GM23248 (cell line): ENCODE measurements at regions not wholly inside any gene's neighbourhood (a gene's known extent, or its start where the extent isn't known, plus 50 kb on each side); places are given as distances from the start of the nearest gene placed in this dataset.

Experiments used
- DNase-seq: peaks from one replicate; pipeline ENCODE4 v3.0.0-alpha.2; 2015
- H2AFZ ChIP-seq: fragments of 200-600 bp; sonication (generic); 2 replicates; pipeline ENCODE4 v1.6.1; 2016; ENCODE audit warnings: antibody characterized with exemption
- H3F3A ChIP-seq: fragments of 200-600 bp; sonication (generic); 2 replicates; pipeline ENCODE4 v1.6.1; 2016; ENCODE audit warnings: mild to moderate bottlenecking, antibody characterized with exemption, mixed run types; ENCODE audit not compliant: insufficient read depth
- H3K27ac ChIP-seq: fragments of 200-600 bp; sonication (generic); 2 replicates; pipeline ENCODE4 v1.5.1; 2016; ENCODE audit warnings: mild to moderate bottlenecking
- H3K27me3 ChIP-seq: fragments of 200-600 bp; sonication (generic); replicated peaks from 2 replicates; pipeline ENCODE4 v1.6.1; 2016; ENCODE audit warnings: mild to moderate bottlenecking; ENCODE audit not compliant: insufficient read depth
- H3K36me3 ChIP-seq: fragments of 200-600 bp; sonication (generic); 2 replicates; pipeline ENCODE4 v1.6.1; 2016; ENCODE audit warnings: low read depth, mild to moderate bottlenecking
- H3K4me1 ChIP-seq: fragments of 200-600 bp; sonication (generic); 2 replicates; pipeline ENCODE4 v1.6.1; 2016; ENCODE audit warnings: mild to moderate bottlenecking; ENCODE audit not compliant: insufficient read depth
- H3K4me2 ChIP-seq: fragments of 200-600 bp; sonication (generic); one replicate; pipeline ENCODE4 v1.6.1; 2016; ENCODE audit warnings: mild to moderate bottlenecking; ENCODE audit not compliant: unreplicated experiment
- H3K4me3 ChIP-seq: fragments of 200-600 bp; sonication (generic); 2 replicates; pipeline ENCODE4 v1.5.1; 2016; ENCODE audit warnings: mild to moderate bottlenecking
- H3K79me2 ChIP-seq: fragments of 200-600 bp; sonication (generic); 2 replicates; pipeline ENCODE4 v1.6.1; 2016; ENCODE audit warnings: mild to moderate bottlenecking; ENCODE audit not compliant: insufficient read depth
- H3K9ac ChIP-seq: fragments of 200-600 bp; sonication (generic); 2 replicates; pipeline ENCODE4 v1.6.1; 2016; ENCODE audit warnings: mild to moderate bottlenecking
- H3K9me2 ChIP-seq: fragments of 200-600 bp; sonication (generic); 2 replicates; pipeline ENCODE4 v1.6.1; 2016; ENCODE audit warnings: mixed run types, mild to moderate bottlenecking, moderate library complexity; ENCODE audit not compliant: insufficient read depth
- H3K9me3 ChIP-seq: fragments of 200-600 bp; sonication (generic); one replicate; pipeline ENCODE4 v1.6.1; 2017; ENCODE audit warnings: low read depth
- H4K20me1 ChIP-seq: fragments of 200-600 bp; sonication (generic); 2 replicates; pipeline ENCODE4 v1.6.0; 2016; ENCODE audit not compliant: insufficient read depth
- EZH2 ChIP-seq: fragments of 200-600 bp; sonication (generic); IDR thresholded peaks from 2 replicates; pipeline ENCODE4 v1.6.1; 2018; ENCODE audit warnings: antibody characterized with exemption, mild to moderate bottlenecking; ENCODE audit not compliant: insufficient read depth, poor library complexity, severe bottlenecking
- EZH2phosphoT487 ChIP-seq: fragments of 200-600 bp; sonication (generic); IDR thresholded peaks from 2 replicates; pipeline ENCODE4 v1.6.1; 2018; ENCODE audit warnings: antibody characterized with exemption, moderate library complexity, mild to moderate bottlenecking, low read depth; ENCODE audit not compliant: insufficient read depth
- WGBS, 2 experiments: methylation state at CpG; one replicate each; pipeline ENCODE4 v1.1.6; 2015 to 2017; ENCODE audit warnings: low lambda C conversion rate in 2 of 2, low coverage in 1 of 2; ENCODE audit errors: missing lambda C conversion rate in 2 of 2; 5-methylcytosine and 5-hydroxymethylcytosine counted together
- in situ Hi-C: fragments of 300-500 bp; cut with MboI; formaldehyde crosslinking; loops from 2 replicates; pipeline ENCODE4 v1.15.0; 2020

DNA sequence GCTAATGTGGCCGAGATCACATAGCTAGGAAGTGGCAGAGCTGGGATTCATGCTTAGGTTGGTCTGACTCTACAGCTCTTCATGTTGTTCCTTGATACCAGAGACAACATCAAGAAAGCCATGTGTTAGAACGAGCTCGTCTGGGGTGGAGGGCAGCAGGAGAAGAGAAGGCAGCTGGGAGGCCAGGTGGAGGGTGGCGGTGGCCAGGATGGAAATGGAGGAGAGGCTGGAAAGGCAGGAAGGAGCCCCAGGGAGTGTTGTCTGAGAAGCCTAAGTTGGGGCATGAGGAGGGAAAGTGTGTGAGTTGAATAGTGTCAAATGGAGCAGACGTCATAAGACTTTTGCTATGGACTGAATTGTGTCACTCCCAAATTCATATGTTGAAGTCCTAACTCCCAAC lies 315.3 kb downstream of the GADD45G start:
- 73 to 75% methylated on average over 5 of the region's 5 CpGs for WGBS, 2 experiments
- H3K27me3 ChIP-seq: no peaks in the 10 kb centered on the region; the same call in 1 of the 2 replicates

DNA sequence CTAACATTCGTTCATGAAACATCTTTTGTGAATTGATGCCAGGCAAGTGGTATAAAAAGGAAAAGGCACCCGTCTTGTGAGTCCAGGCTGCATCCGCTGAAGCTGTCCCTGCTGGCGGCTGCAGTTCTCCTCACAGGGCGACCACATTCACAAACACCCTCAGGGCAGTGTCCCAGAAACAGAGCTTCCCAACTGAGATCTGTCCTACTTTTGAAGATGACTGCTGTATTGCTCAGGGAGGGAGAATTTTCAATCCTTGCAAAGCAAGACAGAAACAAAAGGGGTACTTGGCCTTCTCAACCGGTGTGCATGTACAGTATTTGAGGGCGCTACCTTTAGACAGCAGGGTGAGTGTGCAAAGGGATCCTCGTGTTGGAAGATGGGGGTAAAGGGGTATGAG lies 316.1 kb downstream of the GADD45G start:
- TF ChIP-seq EZH2phosphoT487 (no peak), EZH2 (no peak)
- Histone ChIP-seq H3K27me3 (no peaks in the 10 kb centered on the region; the same call in 1 of the 2 replicates), H2AFZ (no peak overlapping the region), H3K79me2 (no peaks in the 10 kb centered on the region), H3K4me2 (no peak overlapping the region), H3K36me3 (no peaks in the 10 kb centered on the region), H3K9ac (no peak overlapping the region), H3F3A (no peaks in the 10 kb centered on the region), H3K27ac (no peak overlapping the region), H3K9me3 (no peaks in the 10 kb centered on the region), H3K4me3 (no peak overlapping the region), H3K9me2 (no peaks in the 10 kb centered on the region), H3K4me1 (no peaks in the 10 kb centered on the region), H4K20me1 (no peaks in the 10 kb centered on the region)
- WGBS, 2 experiments: 67 to 70% methylated on average over 8 of the region's 8 CpGs
- DNase-seq: no peak
- in situ Hi-C loops: no loop called here

More for the DNA sequence above, 315.3 kb downstream of the GADD45G start:
- Histone ChIP-seq H3K4me3 (no peak overlapping the region), H3K9me3 (no peaks in the 10 kb centered on the region), H4K20me1 (no peaks in the 10 kb centered on the region), H3K9me2 (no peaks in the 10 kb centered on the region), H2AFZ (no peak overlapping the region), H3K36me3 (no peaks in the 10 kb centered on the region), H3K27ac (no peak overlapping the region), H3K9ac (no peak overlapping the region), H3K4me1 (no peaks in the 10 kb centered on the region), H3F3A (no peaks in the 10 kb centered on the region), H3K4me2 (no peak overlapping the region), H3K79me2 (no peaks in the 10 kb centered on the region)
- no peak for TF ChIP-seq EZH2
- no peak for TF ChIP-seq EZH2phosphoT487
- no peak for DNase-seq
- in situ Hi-C loops: no loop called here

DNA sequence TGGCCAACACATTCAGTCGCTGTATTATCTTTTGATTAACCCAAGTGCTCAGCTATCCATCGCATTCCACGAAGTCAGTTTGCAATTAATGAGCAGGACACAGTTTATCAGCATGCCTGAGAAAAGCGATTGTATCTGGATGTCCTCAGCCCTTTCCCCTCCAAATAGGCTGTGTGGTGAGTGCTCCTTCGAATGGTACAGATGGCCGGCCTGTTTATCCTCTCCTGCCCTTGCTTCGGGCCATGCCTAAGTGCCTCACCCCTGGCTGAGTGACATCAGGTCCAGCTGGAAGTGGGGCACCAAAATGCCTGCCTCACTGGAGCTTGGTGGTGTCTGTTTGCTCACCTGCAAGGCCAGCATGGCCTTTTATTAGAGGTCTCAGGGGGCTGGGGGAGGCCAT lies 317.3 kb downstream of the GADD45G start:
- Histone ChIP-seq H3K36me3 (no peaks in the 10 kb centered on the region), H3K9me2 (no peaks in the 10 kb centered on the region), H3K4me2 (no peak overlapping the region), H3F3A (no peaks in the 10 kb centered on the region), H4K20me1 (no peaks in the 10 kb centered on the region), H3K4me1 (no peaks in the 10 kb centered on the region), H3K4me3 (no peak overlapping the region), H2AFZ (no peak overlapping the region), H3K79me2 (no peaks in the 10 kb centered on the region), H3K9ac (no peak overlapping the region), H3K27ac (no peak overlapping the region), H3K9me3 (no peaks in the 10 kb centered on the region), H3K27me3 (no peaks in the 10 kb centered on the region; the same call in 1 of the 2 replicates)
- no peak for DNase-seq
- no peak for TF ChIP-seq EZH2phosphoT487
- TF ChIP-seq EZH2: no peak
- WGBS, 2 experiments: 82 to 83% methylated on average over 7 of the region's 7 CpGs
- in situ Hi-C loops: no loop called here

DNA sequence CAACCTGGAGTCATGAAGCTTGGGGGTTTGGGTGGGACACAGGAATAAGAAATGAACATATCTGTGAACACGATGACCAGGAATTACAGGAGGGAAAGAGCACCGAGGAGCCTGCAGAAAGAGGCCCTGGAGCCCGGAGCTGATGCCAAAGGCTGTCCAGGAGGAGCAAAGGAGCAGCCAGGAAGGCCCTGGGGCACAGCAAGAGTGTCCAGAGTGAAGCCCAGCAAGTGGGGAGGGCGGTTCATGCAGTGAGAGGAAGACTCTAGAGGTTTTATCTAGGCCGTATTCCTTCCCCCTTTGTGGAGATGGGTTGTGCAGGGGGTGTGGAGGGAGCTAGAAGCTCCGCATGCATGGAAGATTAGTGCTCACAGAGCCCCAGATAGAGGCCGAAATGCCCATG lies 318.4 kb downstream of the GADD45G start:
- 87 to 90% methylated on average over 7 of the region's 7 CpGs for WGBS, 2 experiments
- no peaks in the 10 kb centered on the region; the same call in 1 of the 2 replicates for H3K27me3 ChIP-seq
- H4K20me1 ChIP-seq: no peaks in the 10 kb centered on the region

More for the DNA sequence above, 318.4 kb downstream of the GADD45G start:
- Histone ChIP-seq H3K4me1 (no peaks in the 10 kb centered on the region), H3K4me3 (no peak overlapping the region), H3K9ac (no peak overlapping the region), H2AFZ (no peak overlapping the region), H3F3A (no peaks in the 10 kb centered on the region), H3K79me2 (no peaks in the 10 kb centered on the region), H3K4me2 (no peak overlapping the region), H3K9me3 (no peaks in the 10 kb centered on the region), H3K36me3 (no peaks in the 10 kb centered on the region), H3K9me2 (no peaks in the 10 kb centered on the region), H3K27ac (no peak overlapping the region)
- DNase-seq: no peak
- in situ Hi-C loops: no loop called here
- no peak for TF ChIP-seq EZH2phosphoT487
- TF ChIP-seq EZH2: no peak
